ENCODE measurements at regions not wholly inside any gene's neighbourhood (a gene's known extent, or its start where the extent isn't known, plus 50 kb on each side); places are given as distances from the start of the nearest gene placed in this dataset.

DNA sequence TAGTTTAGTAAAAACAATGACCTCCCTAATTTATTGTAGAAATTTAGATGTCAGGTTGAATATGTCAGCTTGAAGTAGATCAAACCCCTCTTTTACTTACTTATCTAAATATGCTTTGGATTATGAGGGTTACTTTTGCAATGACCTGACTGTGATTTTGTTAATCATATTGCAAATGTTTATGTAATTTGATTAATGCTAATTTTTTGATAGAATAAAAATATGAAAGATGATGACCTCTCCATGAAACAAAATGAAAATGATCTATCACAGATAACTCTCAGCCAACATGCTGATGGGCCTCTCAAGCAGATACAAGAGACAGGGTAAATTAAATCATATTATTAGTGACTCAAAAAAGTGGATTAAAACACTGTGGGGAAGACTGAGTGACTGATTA, 131.0 kb downstream of the CEP57L1 start:
- DNase-seq (ENCODE audit: low spot score): no peak

GRCh38 chr6:109225946-109226345, 130.6 kb downstream of the CEP57L1 start:
- DNase-seq (ENCODE audit: low spot score): no peak

DNA sequence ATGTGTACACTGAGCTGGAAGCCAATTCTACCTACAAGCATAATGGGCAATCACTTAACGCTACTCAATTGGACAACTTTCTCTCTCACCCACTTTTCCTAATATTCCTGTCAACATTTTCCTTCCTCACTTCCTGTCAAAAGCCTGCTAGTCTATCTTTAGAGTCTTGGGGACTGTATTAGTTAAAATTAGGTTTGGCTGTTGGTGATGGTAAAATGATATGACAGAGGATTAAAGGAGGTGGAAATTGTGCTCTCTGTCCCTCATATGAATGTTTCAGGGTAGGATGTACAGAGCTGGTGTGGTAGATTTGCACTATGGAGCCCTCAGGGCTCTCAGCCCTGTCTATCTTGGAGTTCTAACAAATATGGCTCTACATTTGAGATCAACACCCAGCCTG, 129.7 kb downstream of the CEP57L1 start:
- no peak for DNase-seq (ENCODE audit: low spot score)

DNA sequence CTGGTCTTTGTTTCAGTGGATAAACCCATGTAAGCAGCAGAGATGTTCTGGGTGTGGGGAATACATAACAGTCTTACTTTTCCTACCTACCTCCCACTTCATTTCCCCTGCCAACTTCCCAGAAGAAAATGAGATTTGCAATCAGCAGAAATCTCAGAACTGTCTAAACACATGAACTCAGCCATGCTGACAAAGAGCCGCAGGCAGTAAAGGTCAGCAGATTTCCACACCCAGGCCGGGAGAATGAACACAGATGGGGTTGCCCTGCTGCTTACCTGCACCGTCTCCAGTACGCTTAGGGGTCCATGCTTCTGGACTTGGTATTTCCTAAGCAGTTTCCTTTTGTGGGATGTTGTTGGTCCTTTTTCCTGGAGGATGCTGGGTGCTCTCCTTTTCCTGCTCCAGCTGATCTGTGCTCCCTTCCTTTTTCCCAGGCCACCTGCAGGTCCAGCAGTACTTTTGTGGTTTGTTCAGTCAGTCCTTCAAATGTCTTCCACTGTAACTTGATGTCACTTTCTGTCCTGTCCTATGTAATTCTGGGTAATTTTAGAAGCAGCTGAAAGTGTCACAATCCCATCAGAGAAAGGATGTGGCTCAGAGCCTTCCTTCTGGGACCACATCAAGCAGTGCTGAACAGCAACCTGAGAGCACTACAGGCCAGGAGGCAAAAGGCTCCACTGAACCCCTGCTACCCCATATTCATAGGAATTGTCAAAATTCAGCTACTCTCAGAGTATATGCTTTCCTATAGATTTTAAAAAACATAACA, 129.0 kb downstream of the CEP57L1 start:
- no peak for DNase-seq (ENCODE audit: low spot score)

- no peak for DNase-seq (ENCODE audit: low spot score)
Measured at GRCh38 chr6:109222848-109223247, 127.5 kb downstream of the CEP57L1 start.

DNA sequence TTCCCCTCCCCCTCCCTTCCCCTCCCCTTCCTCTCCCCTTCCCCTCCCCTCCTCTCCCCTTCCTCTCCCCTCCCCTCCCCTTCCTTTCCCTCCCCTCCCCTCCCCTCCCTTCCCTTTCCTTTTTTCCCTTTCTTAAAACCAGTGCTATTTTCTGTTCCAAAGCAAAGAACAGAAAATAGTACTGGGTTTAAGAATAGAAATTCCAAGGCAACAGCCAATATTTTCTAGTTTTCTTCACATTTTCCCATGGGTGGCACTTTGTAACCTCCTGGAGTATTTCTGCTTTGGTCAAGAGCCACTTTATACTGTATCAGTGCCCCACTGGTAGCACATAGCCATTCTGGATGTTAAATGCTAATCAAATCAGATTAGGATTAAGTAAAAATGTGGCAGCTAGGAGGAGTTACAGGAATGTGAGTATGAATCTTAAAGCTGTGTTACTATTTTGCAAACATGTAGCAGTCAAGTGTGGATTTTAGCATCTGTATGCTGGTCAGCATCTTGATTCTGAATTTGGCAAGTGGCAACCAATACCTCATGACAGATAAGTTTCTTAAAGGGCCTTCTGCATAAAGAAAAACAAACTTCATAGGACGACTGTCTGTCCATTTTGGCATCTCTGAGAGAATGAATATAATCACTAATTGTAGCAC, 126.4 kb downstream of the CEP57L1 start:
- no peak for DNase-seq (ENCODE audit: low spot score)

Data from CD4-positive, alpha-beta T cell treated with Interleukin-15 for 4 hours (primary cell).